GM19467 (cell line): ENCODE measurements at regions not wholly inside any gene's neighbourhood (a gene's known extent, or its start where the extent isn't known, plus 50 kb on each side); places are given as distances from the start of the nearest gene placed in this dataset.
"Not testable (repeated sequence)": the region's sequence is repeated elsewhere in the genome, so short reads cannot be mapped to it uniquely, and the experiment has no call there.

Source experiments
- ATAC-seq: cut with Tn5 transposase; IDR thresholded peaks from one replicate; pipeline ENCODE4 v1.9.1; 2021; ENCODE audit warnings: mild to moderate bottlenecking, moderate library complexity; ENCODE audit not compliant: unreplicated experiment

DNA sequence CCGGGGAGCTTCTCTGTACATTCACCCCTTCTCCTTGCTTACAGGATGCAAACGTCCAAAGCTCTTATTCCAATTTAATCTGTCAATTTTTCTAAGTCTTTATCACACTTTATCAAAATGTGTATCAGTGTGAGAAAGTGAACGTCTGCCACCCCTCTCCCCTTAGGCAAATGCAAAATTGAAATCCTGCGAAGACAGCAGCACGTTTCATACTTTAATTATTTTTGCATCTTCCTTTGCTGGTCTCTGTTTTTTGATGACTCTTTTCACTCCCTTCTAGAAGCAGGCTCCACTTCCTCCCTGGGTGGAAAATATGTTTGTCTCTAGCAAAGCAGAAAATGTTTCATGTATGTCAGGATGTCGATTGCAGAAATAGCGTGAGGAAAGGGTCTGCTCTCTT lies 576.5 kb upstream of the BRINP1 start:
- ATAC-seq = no peak

DNA sequence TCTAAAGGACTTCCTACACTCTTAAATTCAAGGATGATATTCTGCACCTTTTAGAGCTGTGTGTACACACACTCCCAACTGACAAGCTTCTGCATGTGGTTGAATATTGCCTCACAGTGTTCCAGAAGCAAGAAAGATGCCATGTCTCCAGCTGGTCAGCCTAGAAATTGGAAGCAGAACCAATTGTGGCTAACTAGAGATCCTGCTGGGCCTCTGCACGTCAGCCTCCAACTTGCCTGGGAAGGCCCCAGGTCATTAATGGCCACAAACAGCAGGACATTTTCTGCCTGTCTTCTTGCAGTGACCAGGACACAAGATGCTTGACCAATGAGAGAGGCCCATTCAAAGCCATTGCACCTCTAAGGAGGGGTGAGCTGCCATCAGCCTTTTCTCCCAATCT lies 571.9 kb upstream of the BRINP1 start:
- no peak for ATAC-seq

DNA sequence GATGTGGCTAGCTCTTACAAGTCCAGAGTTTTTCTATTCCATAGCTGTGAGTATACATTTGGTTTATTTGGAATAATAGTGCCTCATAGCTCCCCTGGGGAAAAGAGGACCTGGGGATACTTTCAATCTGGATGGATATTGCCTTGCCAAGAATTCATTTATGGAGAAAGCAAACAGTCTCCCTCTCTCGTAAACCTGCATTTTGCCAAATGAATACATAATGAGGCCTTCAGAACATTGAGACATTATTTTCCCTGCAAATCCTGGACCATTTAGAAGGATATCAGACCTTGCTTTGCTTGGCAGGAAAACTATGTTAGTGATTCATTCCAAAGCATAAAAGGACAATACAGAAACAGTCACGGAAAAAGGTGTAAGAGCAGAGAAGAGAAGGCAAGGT lies 569.6 kb upstream of the BRINP1 start:
- no peak for ATAC-seq

DNA sequence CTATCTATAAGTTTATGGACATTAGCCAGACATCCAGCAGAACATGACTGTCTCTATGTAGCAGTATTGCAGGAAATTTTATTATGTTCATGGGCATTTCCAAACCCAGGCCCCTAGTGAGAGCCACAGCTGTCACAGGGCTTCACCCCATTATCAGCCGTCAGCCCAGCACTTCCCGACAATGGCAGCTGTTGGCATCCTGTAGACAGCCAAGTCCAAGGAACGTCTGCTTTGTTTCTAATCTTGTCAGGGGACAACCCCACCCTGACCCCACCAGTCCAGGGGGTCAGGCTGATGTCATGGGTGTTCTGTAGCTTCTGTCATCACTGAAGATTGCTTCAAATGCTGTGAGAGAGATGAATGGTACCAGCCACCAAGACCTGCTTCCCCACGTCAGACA lies 565.3 kb upstream of the BRINP1 start:
- no peak for ATAC-seq

DNA sequence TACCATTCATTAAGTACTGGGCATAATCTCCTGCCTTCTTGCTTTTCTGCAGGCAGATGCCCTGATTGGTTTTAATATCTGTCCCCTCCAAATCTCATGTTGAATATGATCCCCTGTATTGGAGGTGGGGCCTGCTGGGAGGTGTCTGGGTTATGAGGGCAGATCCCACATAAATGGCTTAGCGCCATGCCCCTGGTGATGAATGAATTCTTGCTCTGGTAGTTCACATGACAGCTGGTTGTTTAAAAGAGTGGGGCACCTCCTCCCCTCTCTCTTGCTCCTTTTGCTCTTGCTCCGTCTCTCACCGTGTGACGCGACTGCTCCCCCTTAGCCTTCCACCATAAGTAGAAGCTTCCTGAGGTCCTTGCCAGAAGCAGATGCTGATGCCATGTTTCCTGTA lies 564.0 kb upstream of the BRINP1 start:
- ATAC-seq = no peak

DNA sequence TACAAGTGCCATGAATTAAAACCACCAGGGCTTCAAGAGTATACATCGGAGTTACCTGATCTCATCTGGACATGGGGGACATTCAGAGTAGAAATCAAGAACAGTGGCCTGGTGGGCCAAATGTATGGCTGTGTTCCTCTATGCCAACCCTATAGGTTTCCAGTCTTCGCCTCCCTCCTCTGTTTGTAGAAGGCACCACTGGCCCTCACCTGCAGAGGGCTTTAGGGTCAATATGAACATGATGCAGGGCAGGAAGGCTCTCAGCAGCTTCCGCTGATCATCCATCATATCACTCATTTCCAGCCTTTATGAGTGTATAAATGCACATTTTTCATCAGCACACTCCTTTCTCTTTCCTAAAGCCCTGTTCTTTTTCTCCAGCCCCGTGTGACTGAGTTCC lies 555.5 kb upstream of the BRINP1 start:
- ATAC-seq = no peak

DNA sequence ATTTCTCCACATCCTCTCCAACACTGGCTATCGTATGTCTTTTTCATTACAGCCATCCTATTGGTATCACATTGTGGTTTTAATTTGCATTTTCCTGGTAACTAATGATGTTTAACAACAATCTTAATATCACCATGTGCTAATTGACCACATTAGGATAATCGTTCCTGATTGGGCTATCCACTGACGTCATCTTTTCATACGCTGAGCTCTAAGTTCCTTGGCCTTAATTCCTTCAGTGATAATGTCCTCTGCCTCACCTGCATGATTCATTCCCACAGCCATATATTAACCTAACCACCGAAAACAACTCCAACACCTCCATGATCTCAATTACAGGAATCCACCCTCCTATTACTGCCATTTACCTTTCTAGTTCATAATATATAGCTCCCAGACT lies 547.9 kb upstream of the BRINP1 start:
- ATAC-seq = no peak

DNA sequence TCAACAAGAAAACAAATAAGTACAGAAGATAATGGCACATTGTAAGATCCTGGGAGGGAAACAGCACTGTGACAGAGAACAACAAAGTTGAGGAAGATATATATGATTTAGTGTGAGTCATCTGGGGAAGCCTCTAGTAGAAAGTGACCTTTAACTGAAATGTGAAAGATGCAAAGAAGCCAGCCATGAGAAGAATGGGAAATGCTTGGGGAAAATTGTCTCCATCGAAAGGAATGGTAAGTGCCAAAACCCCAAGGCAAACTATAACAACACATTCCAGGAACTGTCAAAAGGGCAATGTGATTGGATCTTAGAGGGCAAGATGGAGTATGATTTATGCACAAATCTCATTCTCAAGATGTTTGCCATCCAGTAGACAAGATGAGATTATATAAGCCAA lies 537.8 kb upstream of the BRINP1 start:
- ATAC-seq = no peak

DNA sequence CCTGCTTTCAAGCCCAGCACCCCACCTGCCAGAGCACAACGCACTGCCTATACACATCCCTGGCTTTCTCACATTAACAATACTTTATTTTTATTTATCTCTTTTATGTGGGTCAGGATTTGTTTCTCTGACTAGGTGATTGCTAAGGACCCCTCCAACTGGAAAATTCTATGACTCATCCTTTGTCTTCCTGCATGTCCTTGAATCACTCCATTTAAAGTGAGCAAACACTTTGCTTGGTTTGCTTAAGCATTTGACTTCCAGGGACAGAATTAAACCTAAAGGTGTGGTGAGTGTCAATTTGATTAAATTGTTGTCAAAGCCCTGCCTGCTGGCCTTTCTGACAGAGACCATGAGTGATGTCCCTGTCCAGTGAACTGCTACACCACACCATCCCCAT lies 536.5 kb upstream of the BRINP1 start:
- ATAC-seq = no peak

DNA sequence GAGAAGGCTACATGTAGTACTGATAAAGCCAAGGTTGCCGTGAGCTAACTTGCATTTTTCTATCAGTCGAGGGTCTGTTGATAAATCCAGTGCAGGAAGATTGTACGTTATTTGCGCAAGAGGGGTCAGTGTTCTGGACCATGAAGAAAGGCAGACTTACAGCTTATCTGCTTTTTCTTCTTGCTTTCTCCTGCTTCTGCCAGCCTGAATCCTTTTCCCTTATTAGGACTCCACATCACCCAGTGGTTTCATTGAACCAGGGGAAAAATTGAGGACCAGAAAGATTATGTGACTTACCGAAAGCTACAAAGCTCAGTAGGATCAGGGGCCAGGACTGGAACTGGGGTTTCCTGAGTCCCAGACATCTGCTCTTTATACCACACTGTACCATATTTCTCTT lies 534.6 kb upstream of the BRINP1 start:
- ATAC-seq = no peak

DNA sequence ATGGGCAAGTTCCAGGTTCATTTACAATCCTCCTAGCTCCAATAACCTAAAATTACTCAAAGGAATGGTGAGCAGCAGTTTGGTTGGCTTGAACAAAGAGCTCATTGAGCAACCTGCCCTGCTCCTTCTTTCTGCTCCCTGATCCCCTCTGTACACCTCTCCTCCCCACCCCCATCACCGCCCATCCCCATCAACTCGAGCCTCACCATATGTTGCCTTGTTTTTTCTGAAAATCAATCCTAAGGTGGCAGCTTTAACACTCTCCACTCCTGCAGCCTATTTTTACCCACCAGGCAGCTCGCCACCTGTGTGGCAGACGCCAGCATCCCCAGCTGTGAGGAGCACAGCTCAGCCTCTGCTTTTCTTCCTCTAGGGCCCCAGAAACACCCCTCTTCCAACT lies 533.4 kb upstream of the BRINP1 start:
- no peak for ATAC-seq

DNA sequence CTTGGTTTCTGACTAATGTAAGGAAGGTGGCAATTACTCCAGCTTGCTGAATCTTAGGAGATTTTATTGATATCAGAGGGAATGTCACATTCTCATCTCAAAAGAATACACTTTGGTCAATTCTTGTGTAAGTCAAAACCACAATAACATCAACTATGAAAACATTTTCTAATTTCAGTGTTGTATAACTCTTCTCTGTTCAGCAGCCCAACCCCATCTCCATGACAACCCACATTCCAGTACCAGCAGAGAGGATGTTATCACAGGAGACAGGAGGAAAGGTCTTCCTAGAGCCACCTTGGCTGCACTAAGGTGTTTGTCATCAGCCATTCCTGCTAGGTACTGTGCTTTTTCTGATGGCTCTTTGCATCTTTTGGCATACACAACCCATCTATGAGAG lies 529.1 kb upstream of the BRINP1 start:
- ATAC-seq = no peak

DNA sequence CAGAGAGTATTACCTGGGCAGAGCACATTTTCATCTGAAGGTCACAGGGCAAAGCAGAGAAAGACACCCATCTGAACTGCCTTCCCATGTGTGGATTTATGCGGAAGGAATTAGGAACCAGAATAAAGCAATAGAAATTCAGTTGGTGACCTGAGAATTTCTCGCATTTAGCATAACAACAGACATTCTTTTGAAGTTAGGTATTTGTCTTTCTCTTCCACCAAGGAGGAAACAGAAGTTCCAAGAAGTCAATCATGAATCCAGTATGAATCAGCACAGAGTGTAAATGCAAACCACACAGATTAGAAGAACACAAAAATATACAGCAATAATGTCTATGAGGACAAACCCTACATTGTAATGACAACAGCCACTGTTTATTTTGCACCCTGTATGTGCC lies 515.2 kb upstream of the BRINP1 start:
- ATAC-seq = no peak

DNA sequence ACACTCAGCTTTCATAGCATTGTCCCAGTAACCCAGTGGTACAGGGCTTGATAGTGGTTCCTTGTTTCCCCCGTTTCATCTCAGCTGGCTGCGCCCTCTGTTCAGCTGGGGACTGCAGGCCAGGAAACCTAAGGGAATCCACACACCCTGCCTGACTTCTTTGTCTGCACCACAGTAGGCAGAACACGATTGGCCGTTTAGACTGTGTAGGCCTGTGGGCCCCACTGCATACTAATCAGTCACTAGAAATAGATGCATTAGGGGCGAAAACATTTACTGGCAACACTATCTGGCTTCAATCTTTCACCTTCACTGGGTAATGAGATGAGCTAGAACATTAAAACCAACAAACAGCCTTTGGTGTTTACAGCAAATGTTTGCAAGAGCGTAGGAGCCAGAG lies 512.7 kb upstream of the BRINP1 start:
- ATAC-seq = no peak

DNA sequence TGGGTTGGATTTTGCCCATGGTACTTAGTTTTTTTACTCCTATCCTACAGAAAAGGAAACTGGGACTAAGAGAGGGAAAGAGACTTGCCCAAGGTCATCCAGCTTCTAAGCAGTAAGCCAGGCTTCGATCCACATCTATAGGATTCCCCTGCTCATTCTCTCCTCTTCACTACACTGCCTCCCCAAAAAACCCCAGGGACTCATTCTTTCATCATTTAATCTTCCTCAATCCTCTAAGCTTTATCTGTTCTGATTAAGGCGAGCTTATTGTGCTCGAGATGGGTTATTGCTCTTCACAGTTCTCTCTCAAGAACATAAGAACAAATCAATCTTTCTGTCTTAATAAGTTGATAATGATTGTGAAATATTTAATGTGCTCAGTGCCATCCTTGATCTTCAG lies 511.1 kb upstream of the BRINP1 start:
- no peak for ATAC-seq

DNA sequence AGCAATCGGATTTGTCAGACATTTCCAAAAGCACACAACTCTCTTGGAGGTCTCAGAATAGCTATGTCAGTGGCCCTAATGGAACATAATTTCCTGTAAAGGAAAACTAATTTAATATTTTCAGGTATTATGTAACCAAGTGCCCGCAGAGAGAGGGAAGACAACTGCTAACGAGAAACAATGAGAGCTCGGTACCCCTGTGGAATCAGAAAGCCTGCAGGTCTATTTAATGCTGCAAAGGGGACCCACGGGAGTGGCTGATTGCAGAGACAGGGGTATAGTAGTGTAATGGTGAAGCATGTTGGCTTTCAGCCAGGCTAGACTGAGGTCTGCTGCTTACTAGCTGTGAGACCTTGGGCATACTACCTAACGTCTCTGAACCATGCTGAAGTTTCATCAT lies 508.1 kb upstream of the BRINP1 start:
- no peak for ATAC-seq

DNA sequence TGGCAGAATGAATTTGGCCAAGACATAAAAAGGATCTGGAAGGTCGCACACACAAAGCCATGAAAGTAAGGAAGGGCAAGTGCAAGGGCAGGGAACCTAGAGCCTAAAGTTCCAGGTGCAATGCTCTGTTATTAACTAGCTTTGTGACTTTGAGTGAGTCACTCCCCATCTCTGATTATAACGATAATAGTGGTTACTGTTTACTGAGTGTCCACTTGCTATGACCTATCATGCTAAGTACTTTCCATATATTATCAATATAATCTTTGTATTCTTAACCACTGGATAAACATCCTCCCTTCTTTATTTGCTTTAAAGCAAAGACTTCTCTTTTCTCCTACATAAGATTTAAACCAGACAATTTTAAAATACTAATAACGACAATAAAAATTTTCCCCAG lies 504.6 kb upstream of the BRINP1 start:
- ATAC-seq = no peak

DNA sequence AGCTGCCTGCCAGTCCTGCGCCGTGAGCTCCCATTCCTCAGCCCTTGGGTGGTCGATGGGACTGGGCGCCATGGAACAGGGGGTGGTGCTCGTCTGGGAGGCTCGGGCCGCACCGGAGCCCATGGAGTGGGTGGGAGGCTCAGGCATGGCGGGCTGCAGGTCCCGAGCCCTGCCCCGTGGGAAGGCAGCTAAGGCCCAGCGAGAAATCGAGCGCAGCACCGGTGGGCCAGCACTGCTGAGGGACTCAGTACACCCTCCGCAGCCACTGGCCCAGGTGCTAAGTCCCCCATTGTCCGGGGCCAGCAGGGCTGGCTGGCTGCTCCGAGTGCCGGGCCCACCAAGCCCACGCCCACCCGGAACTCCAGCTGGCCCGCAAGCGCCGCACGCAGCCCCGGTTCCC lies 501.0 kb upstream of the BRINP1 start:
- not testable (repeated sequence) for ATAC-seq

DNA sequence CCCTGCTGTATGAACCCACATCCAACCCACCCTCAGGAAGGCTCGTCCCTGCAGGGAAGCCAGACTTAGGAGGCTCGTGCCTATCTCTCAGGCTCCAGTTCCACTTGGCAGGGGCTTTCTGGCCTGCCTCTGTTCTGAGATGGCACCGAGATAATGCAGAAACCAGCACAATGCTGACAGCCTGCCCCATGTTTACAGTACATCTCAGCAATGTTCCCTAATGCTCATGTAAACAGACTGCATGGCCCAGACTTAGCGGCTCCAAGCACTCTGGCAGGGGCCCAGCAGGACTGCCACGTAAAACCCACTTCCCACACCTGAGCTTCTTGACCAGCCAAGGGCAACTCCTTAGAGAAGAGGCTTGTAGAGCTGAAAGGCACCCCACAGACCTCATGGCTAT lies 499.5 kb upstream of the BRINP1 start:
- no peak for ATAC-seq

DNA sequence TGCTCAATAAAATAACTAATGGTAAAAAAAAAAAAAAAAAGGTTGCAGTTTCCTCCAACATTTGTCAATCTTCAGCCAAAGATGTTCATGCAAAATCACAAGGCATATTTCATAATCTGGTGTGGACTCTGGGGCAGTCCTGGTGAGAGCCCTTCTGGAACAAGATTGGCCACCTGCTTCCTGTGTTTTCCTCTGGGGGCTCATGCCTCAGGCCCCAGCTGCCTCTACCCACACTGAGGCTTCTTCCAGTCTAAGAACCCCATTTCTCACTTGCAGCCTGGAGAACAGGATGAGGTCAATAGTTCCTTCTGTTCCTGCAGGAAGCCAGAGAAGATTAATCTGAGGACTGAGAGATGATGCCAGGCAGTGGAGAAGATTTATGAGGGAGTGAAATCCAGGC lies 492.6 kb upstream of the BRINP1 start:
- no peak for ATAC-seq

DNA sequence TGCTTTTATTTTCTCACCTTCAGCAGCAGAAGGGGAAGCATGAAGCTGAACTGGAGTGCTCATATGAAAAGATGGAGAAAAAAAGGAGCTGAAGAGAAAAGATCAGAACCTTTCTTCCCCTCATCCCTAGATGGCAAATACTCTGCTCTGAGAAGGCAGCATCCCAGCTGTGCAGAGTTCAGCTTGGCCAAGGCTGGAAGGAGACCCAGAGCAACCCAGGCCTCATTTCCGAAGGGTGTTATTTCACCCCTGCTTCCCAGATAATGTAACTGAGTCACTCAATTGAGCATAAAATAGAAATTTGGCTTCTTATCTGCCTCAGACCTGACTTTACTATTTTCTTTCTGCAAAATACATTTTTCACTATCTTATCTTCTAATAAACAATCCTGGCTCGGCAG lies 489.9 kb upstream of the BRINP1 start:
- ATAC-seq = no peak

DNA sequence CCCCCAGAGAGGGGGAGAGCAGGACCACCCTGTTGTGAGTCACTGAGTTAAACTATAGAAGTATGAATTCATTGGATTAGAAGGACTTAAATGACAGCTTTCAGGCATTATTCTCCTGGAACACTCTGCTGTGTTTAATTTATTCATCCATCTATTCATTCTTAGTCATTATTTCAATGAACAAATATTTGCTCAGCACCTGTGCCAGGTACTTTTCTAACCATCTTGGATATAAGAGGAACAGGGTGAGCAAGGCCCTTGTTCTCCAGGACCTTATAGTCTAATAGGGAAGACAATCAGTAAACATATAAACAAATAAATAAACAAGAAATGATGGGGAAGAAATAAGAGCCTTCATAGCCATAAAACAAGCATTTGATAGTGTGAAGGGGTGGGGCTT lies 483.9 kb upstream of the BRINP1 start:
- no peak for ATAC-seq

DNA sequence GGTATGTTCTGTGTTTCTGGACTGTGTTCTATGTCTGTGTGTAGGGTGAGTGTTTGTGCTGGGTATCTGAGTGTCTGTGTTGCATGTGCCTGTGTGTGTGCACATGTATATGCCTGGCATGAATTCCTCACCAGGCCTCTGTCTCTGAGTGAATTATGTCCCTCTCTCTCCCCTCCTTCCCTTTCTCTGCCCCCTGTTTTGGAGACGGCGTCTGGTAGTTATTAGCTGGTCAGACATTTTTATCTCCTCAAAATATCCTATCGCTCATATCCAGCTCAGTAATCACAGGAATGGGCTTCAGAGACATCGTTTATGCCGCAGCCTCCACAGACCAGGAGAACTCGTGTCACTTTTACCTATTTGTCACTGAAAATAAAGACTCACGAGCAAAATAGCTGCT lies 483.2 kb upstream of the BRINP1 start:
- no peak for ATAC-seq

DNA sequence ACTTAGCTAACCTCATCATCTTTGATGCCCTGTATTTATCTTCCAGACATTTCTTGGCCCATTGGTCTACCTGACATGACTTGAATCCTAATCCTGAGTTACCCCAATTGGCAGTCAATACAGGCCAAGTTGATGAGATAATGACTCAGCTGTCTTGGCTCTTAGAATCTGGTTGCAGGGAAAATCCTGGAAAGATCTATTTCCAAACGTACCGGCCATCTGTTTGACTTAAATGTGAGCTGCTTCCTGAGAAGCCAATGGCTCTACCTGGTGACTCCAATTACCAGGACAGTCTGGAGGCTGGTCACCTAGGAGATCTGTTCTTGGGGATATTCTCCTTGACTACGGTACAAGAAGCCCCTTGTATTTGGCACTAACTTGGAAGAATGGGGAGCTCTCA lies 475.2 kb upstream of the BRINP1 start:
- ATAC-seq = no peak
